Type B pancreatic cell (in vitro differentiated cells): ENCODE measurements at regions not wholly inside any gene's neighbourhood (a gene's known extent, or its start where the extent isn't known, plus 50 kb on each side); places are given as distances from the start of the nearest gene placed in this dataset.

ENCODE experiments used
- DNase-seq: peaks from one replicate; pipeline ENCODE4 v3.0.0; 2021; ENCODE audit warnings: mixed read lengths; ENCODE audit not compliant: unreplicated experiment; ENCODE audit errors: extremely low spot score
- H3K27ac Mint-ChIP-seq: 2 replicates; pipeline ENCODE4 v1.8.0; 2021; ENCODE audit warnings: mild to moderate bottlenecking, mixed read lengths
- H3K27me3 Mint-ChIP-seq: 2 replicates; pipeline ENCODE4 v1.8.0; 2021; ENCODE audit warnings: mixed read lengths
- H3K36me3 Mint-ChIP-seq: 2 replicates; pipeline ENCODE4 v1.8.0; 2021; ENCODE audit warnings: mixed read lengths
- H3K4me1 Mint-ChIP-seq: one replicate; pipeline ENCODE4 v1.8.0; 2021; ENCODE audit warnings: mixed read lengths; ENCODE audit not compliant: unreplicated experiment
- H3K4me3 Mint-ChIP-seq: 2 replicates; pipeline ENCODE4 v1.8.0; 2021; ENCODE audit warnings: mild to moderate bottlenecking, mixed read lengths
- H3K9me3 Mint-ChIP-seq: 2 replicates; pipeline ENCODE4 v1.8.0; 2021; ENCODE audit warnings: mixed read lengths
- TF ChIP-seq, protein P1 (sequence below): fragments of 200-600 bp; sonication (generic); conservative IDR thresholded peaks from 2 replicates; pipeline ENCODE4 v1.5.0; 2021; ENCODE audit warnings: antibody characterized with exemption, mild to moderate bottlenecking

DNA sequence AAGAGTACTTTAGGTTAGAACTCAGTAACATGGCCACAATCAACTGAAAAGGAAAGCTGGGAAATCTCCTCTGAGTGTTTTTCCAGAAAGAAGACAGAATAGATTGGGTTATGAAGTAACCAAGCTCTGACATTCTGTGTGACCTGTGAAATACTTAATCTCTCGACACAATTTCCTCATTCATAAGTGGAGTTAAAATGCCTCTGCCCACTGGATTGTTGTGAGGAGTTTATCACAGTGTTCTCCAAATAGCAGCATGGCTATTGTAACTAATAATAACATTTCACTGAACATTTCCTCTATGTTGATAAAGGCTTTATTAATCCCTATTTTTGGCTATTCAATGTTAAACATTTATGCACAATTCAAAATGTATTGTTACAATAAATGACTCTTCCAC lies 311.0 kb downstream of the GABRB2 start:
- Mint-ChIP-seq H3K27ac (no peak overlapping the region), H3K27me3 (no peaks in the 10 kb centered on the region), H3K4me1 (no peaks in the 10 kb centered on the region), H3K9me3 (no peaks in the 10 kb centered on the region), H3K4me3 (no peak overlapping the region), H3K36me3 (no peaks in the 10 kb centered on the region)
- TF ChIP-seq, protein P1, sequence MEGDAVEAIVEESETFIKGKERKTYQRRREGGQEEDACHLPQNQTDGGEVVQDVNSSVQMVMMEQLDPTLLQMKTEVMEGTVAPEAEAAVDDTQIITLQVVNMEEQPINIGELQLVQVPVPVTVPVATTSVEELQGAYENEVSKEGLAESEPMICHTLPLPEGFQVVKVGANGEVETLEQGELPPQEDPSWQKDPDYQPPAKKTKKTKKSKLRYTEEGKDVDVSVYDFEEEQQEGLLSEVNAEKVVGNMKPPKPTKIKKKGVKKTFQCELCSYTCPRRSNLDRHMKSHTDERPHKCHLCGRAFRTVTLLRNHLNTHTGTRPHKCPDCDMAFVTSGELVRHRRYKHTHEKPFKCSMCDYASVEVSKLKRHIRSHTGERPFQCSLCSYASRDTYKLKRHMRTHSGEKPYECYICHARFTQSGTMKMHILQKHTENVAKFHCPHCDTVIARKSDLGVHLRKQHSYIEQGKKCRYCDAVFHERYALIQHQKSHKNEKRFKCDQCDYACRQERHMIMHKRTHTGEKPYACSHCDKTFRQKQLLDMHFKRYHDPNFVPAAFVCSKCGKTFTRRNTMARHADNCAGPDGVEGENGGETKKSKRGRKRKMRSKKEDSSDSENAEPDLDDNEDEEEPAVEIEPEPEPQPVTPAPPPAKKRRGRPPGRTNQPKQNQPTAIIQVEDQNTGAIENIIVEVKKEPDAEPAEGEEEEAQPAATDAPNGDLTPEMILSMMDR: no peak
- DNase-seq: no peak

DNA sequence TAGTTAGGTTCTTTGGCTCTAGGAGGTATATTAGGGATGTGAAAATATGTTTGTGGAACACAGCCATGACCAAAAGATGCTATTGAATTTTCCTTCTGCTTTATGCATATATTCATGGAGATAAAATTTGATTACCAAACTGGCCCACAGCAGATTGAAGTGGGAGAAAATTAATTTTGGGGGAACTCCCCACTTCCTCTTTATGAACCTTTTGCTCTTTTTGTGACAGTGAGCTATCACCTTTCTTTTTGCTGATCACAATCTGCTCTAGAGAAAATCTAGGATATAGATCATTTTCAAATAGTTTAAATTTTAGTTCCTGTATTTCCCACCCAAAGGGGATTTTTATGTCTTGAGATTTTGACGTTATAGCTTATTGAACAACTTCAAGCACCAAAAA lies 313.0 kb downstream of the GABRB2 start:
- TF ChIP-seq, protein P1: no peak
- H3K27ac Mint-ChIP-seq: no peak overlapping the region
- H3K36me3 Mint-ChIP-seq: no peaks in the 10 kb centered on the region
- no peaks in the 10 kb centered on the region for H3K9me3 Mint-ChIP-seq
- H3K4me1 Mint-ChIP-seq: no peaks in the 10 kb centered on the region
- H3K4me3 Mint-ChIP-seq: no peak overlapping the region
- no peaks in the 10 kb centered on the region for H3K27me3 Mint-ChIP-seq
- DNase-seq: no peak

GRCh38 chr5:161230221-161230620 lies 316.3 kb downstream of the GABRB2 start:
- H3K27ac Mint-ChIP-seq: no peak overlapping the region
- no peaks in the 10 kb centered on the region for H3K4me1 Mint-ChIP-seq
- no peaks in the 10 kb centered on the region for H3K9me3 Mint-ChIP-seq
- TF ChIP-seq, protein P1: no peak
- H3K4me3 Mint-ChIP-seq: no peak overlapping the region
- H3K27me3 Mint-ChIP-seq: no peaks in the 10 kb centered on the region
- H3K36me3 Mint-ChIP-seq: no peaks in the 10 kb centered on the region
- no peak for DNase-seq

DNA sequence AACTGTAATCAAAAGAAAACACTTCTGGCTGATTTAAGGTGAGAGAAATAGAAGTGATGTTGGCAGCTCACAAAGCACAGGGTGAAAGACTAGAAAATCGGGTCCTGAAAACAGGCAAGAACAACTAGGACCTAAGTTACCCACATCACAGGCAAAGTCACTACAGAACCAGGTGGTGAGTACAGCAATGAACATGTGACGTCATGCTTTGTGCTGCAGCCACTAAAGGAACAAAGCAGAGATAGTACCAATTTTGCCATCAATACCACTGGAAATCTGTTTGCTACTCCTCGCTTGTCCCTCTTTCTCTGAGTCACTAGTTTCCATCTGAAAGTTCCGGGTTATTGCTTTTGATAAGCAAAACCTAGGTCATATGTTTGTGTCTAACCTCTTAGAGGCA lies 326.7 kb downstream of the GABRB2 start:
- H3K4me3 Mint-ChIP-seq: no peak overlapping the region
- H3K27me3 Mint-ChIP-seq: no peaks in the 10 kb centered on the region
- TF ChIP-seq, protein P1: no peak
- DNase-seq: no peak
- H3K36me3 Mint-ChIP-seq: no peaks in the 10 kb centered on the region
- H3K9me3 Mint-ChIP-seq: no peaks in the 10 kb centered on the region
- H3K27ac Mint-ChIP-seq: no peak overlapping the region
- no peaks in the 10 kb centered on the region for H3K4me1 Mint-ChIP-seq

- Mint-ChIP-seq H3K27ac (no peak overlapping the region), H3K27me3 (no peaks in the 10 kb centered on the region), H3K9me3 (no peaks in the 10 kb centered on the region), H3K4me1 (no peaks in the 10 kb centered on the region), H3K4me3 (no peak overlapping the region), H3K36me3 (no peaks in the 10 kb centered on the region)
- no peak for DNase-seq
- TF ChIP-seq, protein P1: no peak
Observed at GRCh38 chr5:161216877-161217276, 329.6 kb downstream of the GABRB2 start.

DNA sequence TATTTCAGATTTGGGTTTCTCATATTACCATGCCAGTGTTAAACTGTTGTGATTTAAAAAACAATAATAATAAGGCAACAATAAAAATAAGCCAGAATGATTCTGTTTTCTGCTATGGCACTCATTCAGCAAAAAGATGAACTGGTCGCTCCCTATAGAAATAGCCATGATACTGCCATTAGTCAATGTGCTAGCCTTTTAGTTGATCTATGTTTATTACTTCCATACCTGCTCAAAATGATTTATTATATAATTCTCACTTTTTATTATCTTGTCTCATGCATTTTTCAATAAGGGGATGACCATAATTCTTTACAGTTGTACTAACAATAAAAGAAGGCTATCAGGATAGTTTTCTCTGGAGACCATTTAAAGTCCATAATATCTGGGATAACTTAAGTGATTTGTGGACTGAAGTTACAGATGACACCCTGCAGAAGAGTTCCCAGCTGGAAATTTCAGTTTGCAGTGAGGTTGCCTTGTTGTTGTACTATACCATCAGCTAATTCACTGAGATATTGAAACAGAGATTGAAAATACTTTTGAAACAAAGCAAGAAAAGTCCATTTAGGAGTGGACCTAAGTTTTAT lies 334.3 kb downstream of the GABRB2 start:
- TF ChIP-seq, protein P1: no peak
- H3K27ac Mint-ChIP-seq: no peak overlapping the region
- no peaks in the 10 kb centered on the region for H3K27me3 Mint-ChIP-seq
- no peaks in the 10 kb centered on the region for H3K36me3 Mint-ChIP-seq
- H3K4me1 Mint-ChIP-seq: no peaks in the 10 kb centered on the region
- H3K4me3 Mint-ChIP-seq: no peak overlapping the region
- H3K9me3 Mint-ChIP-seq: no peaks in the 10 kb centered on the region
- no peak for DNase-seq
